A673 (cell line): ENCODE measurements at regions not wholly inside any gene's neighbourhood (a gene's known extent, or its start where the extent isn't known, plus 50 kb on each side); places are given as distances from the start of the nearest gene placed in this dataset.

Experiments
- BruUV-seq: library from RNA; stranded (reverse); fragments of 400-500 nt; replicated peaks from 2 replicates; lab custom pipeline; 2021; lab: Mats Ljungman, UMichigan
- CTCF ChIA-PET: fragments of 300-600 bp; sonication (Branson Sonifier 250); formaldehyde crosslinking; loops from one replicate; lab custom pipeline; 2022; ENCODE audit warnings: antibody characterized with exemption; lab: Charles Lee
- POLR2A ChIA-PET: fragments of 300-600 bp; sonication (Branson Sonifier 250); formaldehyde crosslinking; loops from one replicate; lab custom pipeline; 2022; ENCODE audit warnings: antibody characterized with exemption; ENCODE audit not compliant: low non-redundant PET; lab: Charles Lee
- DNase-seq: peaks from one replicate; pipeline ENCODE4 v3.0.0-alpha.2; 2015; ENCODE audit warnings: low spot score
- H3K27ac ChIP-seq: fragments of 200-600 bp; sonication (generic); 2 replicates; pipeline ENCODE4 v1.5.1; 2016; ENCODE audit warnings: mixed run types, low read depth, mild to moderate bottlenecking, mixed read lengths, antibody characterized with exemption, low read length; ENCODE audit not compliant: poor library complexity, severe bottlenecking
- H3K27me3 ChIP-seq: fragments of 200-600 bp; sonication (generic); replicated peaks from 2 replicates; pipeline ENCODE4 v1.6.1; 2017; ENCODE audit warnings: mixed run types, low read depth, mild to moderate bottlenecking, mixed read lengths, antibody characterized with exemption, low read length; ENCODE audit not compliant: insufficient read depth, poor library complexity
- H3K36me3 ChIP-seq: fragments of 200-600 bp; sonication (generic); 2 replicates; pipeline ENCODE4 v1.6.1; 2016; ENCODE audit warnings: mixed run types, mild to moderate bottlenecking, mixed read lengths, antibody characterized with exemption, low read length; ENCODE audit not compliant: insufficient read depth, poor library complexity, severe bottlenecking
- H3K4me1 ChIP-seq: fragments of 200-600 bp; sonication (generic); 2 replicates; pipeline ENCODE4 v1.6.1; 2017; ENCODE audit warnings: mixed run types, mild to moderate bottlenecking, mixed read lengths, antibody characterized with exemption, low read length; ENCODE audit not compliant: insufficient read depth, poor library complexity, severe bottlenecking
- H3K4me3 ChIP-seq: fragments of 200-600 bp; sonication (generic); 2 replicates; pipeline ENCODE4 v1.5.1; 2016; ENCODE audit warnings: low read depth, mixed run types, mild to moderate bottlenecking, mixed read lengths, low read length; ENCODE audit not compliant: poor library complexity, severe bottlenecking
- H3K9me3 ChIP-seq: fragments of 200-600 bp; sonication (generic); 2 replicates; pipeline ENCODE4 v1.6.1; 2016; ENCODE audit warnings: mixed run types, low read depth, mild to moderate bottlenecking, mixed read lengths, antibody characterized with exemption, low read length; ENCODE audit not compliant: poor library complexity, severe bottlenecking
- CTCF ChIP-seq: fragments of 300-800, 200-600 bp; sonication (generic); conservative IDR thresholded peaks from 2 replicates; pipeline ENCODE4 v1.5.1; 2017; ENCODE audit warnings: low read depth, mild to moderate bottlenecking, antibody characterized with exemption, low read length, moderate library complexity, mixed read lengths
- EZH2 ChIP-seq: fragments of 200-600 bp; sonication (generic); IDR thresholded peaks from 2 replicates; pipeline ENCODE4 v1.6.1; 2017; ENCODE audit warnings: borderline replicate concordance, low read depth, mild to moderate bottlenecking, mixed read lengths, antibody characterized with exemption, low read length; ENCODE audit not compliant: poor library complexity, severe bottlenecking
- intact Hi-C: fragments of 100-400 bp; cut with micrococcal nuclease; formaldehyde crosslinking; loops from one replicate; pipeline ENCODE4 v1.10.0; 2022; ENCODE audit not compliant: unreplicated experiment

DNA sequence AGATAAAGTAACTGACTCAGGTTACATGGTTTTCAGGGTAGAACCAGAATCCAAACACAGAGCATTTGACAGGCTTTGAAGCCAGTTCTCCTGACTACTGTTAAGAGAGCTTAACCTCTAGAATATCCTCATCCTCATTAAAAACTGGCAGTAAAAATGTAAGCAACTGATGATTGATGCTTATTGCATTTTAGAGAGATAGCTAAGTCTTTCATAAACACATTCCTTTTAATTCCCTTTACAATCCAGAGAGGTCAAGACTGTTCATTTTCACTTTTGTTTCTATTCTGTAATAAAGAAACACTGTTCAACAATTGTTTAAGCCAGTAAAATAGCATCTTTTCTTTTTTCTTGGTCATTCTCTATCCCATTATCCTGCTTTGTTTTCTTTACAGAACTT lies 53.9 kb upstream of the RAB27B start:
- no peaks in the 10 kb centered on the region for H3K9me3 ChIP-seq
- ChIA-PET POLR2A (no interaction called here), CTCF (no interaction called here)
- no peak for DNase-seq
- no peak overlapping the region for H3K27ac ChIP-seq
- no TSS peak for BruUV-seq
- TF ChIP-seq CTCF: no peak
- TF ChIP-seq EZH2: no peak
- no peak overlapping the region for H3K4me3 ChIP-seq
- intact Hi-C loops: no loop called here
- H3K4me1 ChIP-seq: no peaks in the 10 kb centered on the region
- no peaks in the 10 kb centered on the region for H3K27me3 ChIP-seq
- no peaks in the 10 kb centered on the region for H3K36me3 ChIP-seq

GRCh38 chr18:54774981-54775665 lies 53.2 kb upstream of the RAB27B start:
- BruUV-seq: no TSS peak
- TF ChIP-seq EZH2: no peak
- TF ChIP-seq CTCF: no peak
- ChIA-PET CTCF (no interaction called here), POLR2A (no interaction called here)
- H3K4me1 ChIP-seq: no peaks in the 10 kb centered on the region
- DNase-seq: no peak
- intact Hi-C loops: no loop called here
- no peaks in the 10 kb centered on the region for H3K36me3 ChIP-seq
- H3K27me3 ChIP-seq: no peaks in the 10 kb centered on the region
- no peak overlapping the region for H3K27ac ChIP-seq
- H3K4me3 ChIP-seq: no peak overlapping the region
- H3K9me3 ChIP-seq: no peaks in the 10 kb centered on the region

- intact Hi-C loops: no loop called here
- ChIA-PET CTCF (no interaction called here), POLR2A (no interaction called here)
- H3K9me3 ChIP-seq: no peaks in the 10 kb centered on the region
- DNase-seq: no peak
- BruUV-seq: no TSS peak
- no peaks in the 10 kb centered on the region for H3K36me3 ChIP-seq
- no peak overlapping the region for H3K27ac ChIP-seq
- H3K4me1 ChIP-seq: no peaks in the 10 kb centered on the region
- H3K4me3 ChIP-seq: no peak overlapping the region
- no peaks in the 10 kb centered on the region for H3K27me3 ChIP-seq
- no peak for TF ChIP-seq EZH2
- no peak for TF ChIP-seq CTCF
Measured at GRCh38 chr18:54775686-54776085, 52.6 kb upstream of the RAB27B start.
